Transverse colon (tissue), 4 donors: ENCODE measurements at regions not wholly inside any gene's neighbourhood (a gene's known extent, or its start where the extent isn't known, plus 50 kb on each side); places are given as distances from the start of the nearest gene placed in this dataset.

Experiments
- DNase-seq: peaks from one replicate; pipeline ENCODE4 v3.0.0-alpha.2; 2019
- H3K27ac ChIP-seq, 4 donors: fragments of 200-600 bp; sonication (generic); 2 replicates each; pipeline ENCODE4 v1.5.1; 2016 to 2018; ENCODE audit warnings: inconsistent platforms in 4 of 4
- H3K27me3 ChIP-seq: fragments of 200-600 bp; sonication (generic); 2 replicates; pipeline ENCODE4 v1.5.1; 2017; ENCODE audit warnings: inconsistent platforms
- H3K36me3 ChIP-seq, 4 donors: fragments of 200-600 bp; sonication (generic); 2 replicates each; pipeline ENCODE4 v1.5.1; 2017 to 2019; ENCODE audit warnings: inconsistent platforms in 4 of 4
- H3K4me1 ChIP-seq, 4 donors: fragments of 200-600 bp; sonication (generic); 2 replicates each; pipeline ENCODE4 v1.5.1; 2017 to 2020; ENCODE audit warnings: inconsistent platforms in 4 of 4
- H3K4me3 ChIP-seq, 4 donors: fragments of 200-600 bp; sonication (generic); 1 replicate in 1 of 4; 2 replicates in 3 of 4; pipeline versions ENCODE4 v1.5.1 to v1.6.1; 2017 to 2019; ENCODE audit warnings: inconsistent platforms in 4 of 4
- H3K9me3 ChIP-seq, 2 donors: fragments of 200-600 bp; sonication (generic); 2 replicates each; pipeline ENCODE4 v1.5.1; 2017 to 2019; ENCODE audit warnings: inconsistent platforms in 2 of 2
- CTCF ChIP-seq, 5 experiments: fragments of 200-600 bp in 3 of 5; fragments of 450-650 bp in 2 of 5; sonication (generic) in 3 of 5; IDR thresholded peaks; 1 replicate in 2 of 5; 2 replicates in 3 of 5; pipeline ENCODE4 v1.5.1; 2016 to 2017; ENCODE audit warnings: antibody characterized with exemption in 5 of 5, inconsistent platforms in 3 of 5, mild to moderate bottlenecking in 2 of 5, moderate library complexity in 1 of 5
- EP300 ChIP-seq: sonication (generic); formaldehyde crosslinking; IDR thresholded peaks from one replicate; pipeline ENCODE4 v1.6.1; 2017; ENCODE audit warnings: antibody characterized with exemption, low read depth
- POLR2A ChIP-seq: fragments of 450-650 bp; IDR thresholded peaks from one replicate; pipeline ENCODE4 v1.6.1; 2016; ENCODE audit warnings: antibody characterized with exemption, mild to moderate bottlenecking, moderate library complexity
- POLR2AphosphoS5 ChIP-seq, 3 donors: sonication (generic); formaldehyde crosslinking; IDR thresholded peaks; one replicate each; pipeline ENCODE4 v1.6.1; 2016; ENCODE audit warnings: antibody characterized with exemption in 3 of 3
- WGBS, 2 donors: methylation state at CpG; one replicate each; pipeline ENCODE4 v1.1.5; 2018; ENCODE audit warnings: low coverage in 1 of 2; 5-methylcytosine and 5-hydroxymethylcytosine counted together
- in situ Hi-C, 4 donors: fragments of 200-750 bp; cut with MboI; loops; one replicate each; pipeline versions ENCODE4 v1.15.0 to v1.15.1; 2017; ENCODE audit warnings: low sequenced_read_pairs in 3 of 4, low pct_ligation_motif_present in 1 of 4, low pct_unique_long_range_greater_than_20kb in 1 of 4
- intact Hi-C: fragments of 100-400 bp; cut with DNase I; formaldehyde crosslinking; loops from one replicate; pipeline ENCODE4 v1.15.1; 2023; ENCODE audit warnings: low total_unique reads

- intact Hi-C loops: no loop called here
- Histone ChIP-seq H3K27ac (no peak overlapping the region), H3K9me3 (no peaks in the 10 kb centered on the region), H3K27me3 (no peaks in the 10 kb centered on the region), H3K4me3 (no peak overlapping the region), H3K36me3 (no peaks in the 10 kb centered on the region), H3K4me1 (no peaks in the 10 kb centered on the region)
- 63 to 78% methylated on average over 2 of the region's 2 CpGs for WGBS, 2 donors
- TF ChIP-seq EP300 (no peak), POLR2AphosphoS5 (IDR thresholded peaks at IDR 0.05) (no peak), CTCF (IDR thresholded peaks at IDR 0.05) (no peak), POLR2A (no peak)
- DNase-seq: no peak
- in situ Hi-C loops: no loop called here
These were observed 94.2 kb upstream of the CNTN1 start for GRCh38 chr12:40598073-40598472.

GRCh38 chr12:40602562-40602961 is 89.7 kb upstream of the CNTN1 start:
- no peaks in the 10 kb centered on the region for H3K4me1 ChIP-seq
- DNase-seq: no peak
- no peak overlapping the region for H3K27ac ChIP-seq
- no peaks in the 10 kb centered on the region for H3K9me3 ChIP-seq
- H3K36me3 ChIP-seq: no peaks in the 10 kb centered on the region
- H3K4me3 ChIP-seq: no peak overlapping the region
- in situ Hi-C loops (no loop called here), intact Hi-C loops (no loop called here)
- TF ChIP-seq POLR2AphosphoS5 (IDR thresholded peaks at IDR 0.05) (no peak), POLR2A (no peak), CTCF (IDR thresholded peaks at IDR 0.05) (no peak)
- WGBS, 2 donors: 52 to 60% methylated on average over 3 of the region's 3 CpGs
- H3K27me3 ChIP-seq: no peaks in the 10 kb centered on the region

- in situ Hi-C loops: loop anchor here in 1 of 4 donors (10.0 kb wide), 1 partner anchor 310 kb away; no protein-coding TSS in a partner anchor
- TF ChIP-seq CTCF (IDR thresholded peaks at IDR 0.05) (no peak), POLR2AphosphoS5 (IDR thresholded peaks at IDR 0.05) (no peak), POLR2A (no peak), EP300 (no peak)
- intact Hi-C loops: no loop called here
- H3K27ac ChIP-seq: no peak overlapping the region
- H3K4me1 ChIP-seq: no peaks in the 10 kb centered on the region
- H3K4me3 ChIP-seq: no peak overlapping the region
- no peaks in the 10 kb centered on the region for H3K9me3 ChIP-seq
- no peaks in the 10 kb centered on the region for H3K36me3 ChIP-seq
- DNase-seq: no peak
- no peaks in the 10 kb centered on the region for H3K27me3 ChIP-seq
These were observed 77.3 kb upstream of the CNTN1 start for GRCh38 chr12:40614923-40615322.

GRCh38 chr12:40615590-40615989 is 76.6 kb upstream of the CNTN1 start:
- H3K27me3 ChIP-seq: no peaks in the 10 kb centered on the region
- no peak overlapping the region for H3K4me3 ChIP-seq
- 57 to 64% methylated on average over 1 of the region's 1 CpG for WGBS, 2 donors
- no peak for DNase-seq
- H3K4me1 ChIP-seq: no peaks in the 10 kb centered on the region
- no peaks in the 10 kb centered on the region for H3K9me3 ChIP-seq
- H3K36me3 ChIP-seq: no peaks in the 10 kb centered on the region
- intact Hi-C loops (no loop called here), in situ Hi-C loops (loop anchor here in 1 of 4 donors (10.0 kb wide), 1 partner anchor 309 kb away; no protein-coding TSS in a partner anchor)
- TF ChIP-seq POLR2AphosphoS5 (IDR thresholded peaks at IDR 0.05) (no peak), EP300 (no peak), CTCF (IDR thresholded peaks at IDR 0.05) (no peak), POLR2A (no peak)
- H3K27ac ChIP-seq: no peak overlapping the region
